H1 (cell line): ENCODE measurements at regions not wholly inside any gene's neighbourhood (a gene's known extent, or its start where the extent isn't known, plus 50 kb on each side); places are given as distances from the start of the nearest gene placed in this dataset.

Experiments
- CTCF ChIA-PET: fragments of 300-600 bp; sonication (Branson Sonifier 250); formaldehyde crosslinking; loops from one replicate; lab custom pipeline; 2021; ENCODE audit not compliant: partially characterized antibody; lab: Charles Lee
- POLR2A ChIA-PET: fragments of 300-600 bp; sonication (Branson Sonifier 250); formaldehyde crosslinking; loops from one replicate; lab custom pipeline; 2021; ENCODE audit warnings: inconsistent platforms; ENCODE audit not compliant: partially characterized antibody; lab: Charles Lee
- DNase-seq, 2 experiments: peaks; one replicate each; pipeline versions ENCODE4 v3.0.0 to v3.0.0-alpha.2; 2010 to 2022; ENCODE audit warnings: low spot score in 2 of 2, low read depth in 1 of 2, mixed read lengths in 1 of 2
- FAIRE-seq: peaks from 2 replicates; lab custom pipeline; 2011; peaks lifted over from hg19 to GRCh38; lab: Jason Lieb, UNC
- H2AFZ ChIP-seq: 2 replicates; pipeline ENCODE4 v1.8.1; 2012; ENCODE audit warnings: low read length, inconsistent platforms
- H2AK5ac ChIP-seq: 2 replicates; pipeline ENCODE4 v1.6.1; 2013; ENCODE audit warnings: low read depth, low read length
- H2BK120ac ChIP-seq: replicated peaks from 2 replicates; pipeline ENCODE3; 2013; ENCODE audit warnings: low read depth, low read length, inconsistent platforms
- H2BK12ac ChIP-seq: 2 replicates; pipeline ENCODE4 v1.6.1; 2013; ENCODE audit warnings: low read depth, low read length
- H2BK15ac ChIP-seq: 2 replicates; pipeline ENCODE4 v1.6.1; 2013; ENCODE audit warnings: low read length
- H2BK20ac ChIP-seq: 2 replicates; pipeline ENCODE4 v1.6.1; 2013; ENCODE audit warnings: low read length
- H2BK5ac ChIP-seq: 2 replicates; pipeline ENCODE4 v1.6.1; 2013; ENCODE audit warnings: low read depth, low read length
- H3K14ac ChIP-seq: 2 replicates; pipeline ENCODE4 v1.6.1; 2013; ENCODE audit warnings: inconsistent platforms; ENCODE audit not compliant: insufficient read length
- H3K18ac ChIP-seq: 2 replicates; pipeline ENCODE4 v1.6.1; 2013; ENCODE audit warnings: low read length; ENCODE audit errors: extremely low read depth
- H3K23ac ChIP-seq: 2 replicates; pipeline ENCODE4 v1.6.1; 2013; ENCODE audit warnings: inconsistent platforms; ENCODE audit not compliant: insufficient read length
- H3K23me2 ChIP-seq: 2 replicates; pipeline ENCODE4 v1.6.1; 2013; ENCODE audit warnings: low read depth, low read length
- H3K27ac ChIP-seq: 2 replicates; pipeline ENCODE4 v1.6.1; 2011; ENCODE audit warnings: low read depth, low read length, inconsistent platforms
- H3K27me3 ChIP-seq, 4 experiments: replicated peaks in 1 of 4; 1 replicate in 1 of 4; 2 replicates in 3 of 4; pipeline versions ENCODE4 v1.6.1 to v1.8.1; 2011 to 2013; ENCODE audit warnings: low read length in 3 of 4, mild to moderate bottlenecking in 3 of 4, inconsistent platforms in 2 of 4, mixed read lengths in 2 of 4, moderate library complexity in 1 of 4; ENCODE audit not compliant: control insufficient read depth in 3 of 4, insufficient read depth in 3 of 4; ENCODE audit errors: extremely low read depth in 1 of 4
- H3K36me3 ChIP-seq, 4 experiments: 2 replicates each; pipeline versions ENCODE4 v1.6.1 to v1.8.1; 2011 to 2013; ENCODE audit warnings: mild to moderate bottlenecking in 4 of 4, low read length in 3 of 4, moderate library complexity in 2 of 4, control low read depth in 1 of 4, inconsistent platforms in 1 of 4; ENCODE audit not compliant: insufficient read depth in 4 of 4, control insufficient read depth in 2 of 4
- H3K4ac ChIP-seq: replicated peaks from 2 replicates; pipeline ENCODE3; 2013; ENCODE audit warnings: low read length, low read depth, mixed read lengths, inconsistent platforms; ENCODE audit not compliant: insufficient read length
- H3K4me1 ChIP-seq, 4 experiments: replicated peaks in 1 of 4; 1 replicate in 1 of 4; 2 replicates in 3 of 4; pipeline versions ENCODE4 v1.6.1 to v1.8.1; 2011 to 2013; ENCODE audit warnings: low read length in 3 of 4, inconsistent platforms in 2 of 4, mixed read lengths in 1 of 4; ENCODE audit not compliant: insufficient read depth in 4 of 4, control insufficient read depth in 3 of 4
- H3K4me2 ChIP-seq, 2 experiments: 2 replicates each; pipeline versions ENCODE4 v1.6.1 to v1.8.1; 2011 to 2013; ENCODE audit warnings: low read depth in 2 of 2, low read length in 2 of 2, control low read depth in 1 of 2, inconsistent platforms in 1 of 2, mild to moderate bottlenecking in 1 of 2; ENCODE audit not compliant: insufficient read depth in 1 of 2
- H3K4me3 ChIP-seq, 4 experiments: fragments of 200-600, 300-600 bp in 1 of 4; sonication (generic), shearing (Covaris generic), sonication (Bioruptor Twin) in 1 of 4; 2 replicates each; pipeline versions ENCODE4 v1.5.1 to v1.8.1; 2011 to 2016; ENCODE audit warnings: low read length in 4 of 4, low read depth in 3 of 4, control low read depth in 2 of 4, inconsistent platforms in 2 of 4, mild to moderate bottlenecking in 2 of 4, mixed read lengths in 1 of 4, moderate library complexity in 1 of 4; ENCODE audit not compliant: insufficient read depth in 2 of 4; ENCODE audit errors: extremely low read depth in 1 of 4
- H3K56ac ChIP-seq: replicated peaks from 2 replicates; pipeline ENCODE3; 2013; ENCODE audit warnings: low read depth, mild to moderate bottlenecking, mixed read lengths, low read length, inconsistent platforms; ENCODE audit not compliant: insufficient read length
- H3K79me1 ChIP-seq: 2 replicates; pipeline ENCODE4 v1.6.1; 2013; ENCODE audit warnings: low read depth, low read length, control low read depth
- H3K79me2 ChIP-seq, 2 experiments: 2 replicates each; pipeline versions ENCODE4 v1.6.1 to v1.8.1; 2012 to 2013; ENCODE audit warnings: low read length in 2 of 2, mild to moderate bottlenecking in 2 of 2, inconsistent platforms in 1 of 2; ENCODE audit not compliant: insufficient read depth in 2 of 2, control insufficient read depth in 1 of 2
- H3K9ac ChIP-seq, 4 experiments: replicated peaks in 1 of 4; 1 replicate in 1 of 4; 2 replicates in 3 of 4; pipeline versions ENCODE4 v1.6.1 to v1.8.1; 2011 to 2013; ENCODE audit warnings: low read depth in 3 of 4, low read length in 3 of 4, control low read depth in 2 of 4, mild to moderate bottlenecking in 2 of 4, moderate library complexity in 2 of 4, inconsistent platforms in 1 of 4; ENCODE audit errors: extremely low read depth in 1 of 4
- H3K9me3 ChIP-seq, 2 experiments: 2 replicates each; pipeline versions ENCODE4 v1.6.1 to v1.8.1; 2012 to 2013; ENCODE audit warnings: mild to moderate bottlenecking in 2 of 2, moderate library complexity in 2 of 2, control low read depth in 1 of 2, inconsistent platforms in 1 of 2, low read depth in 1 of 2, low read length in 1 of 2, mixed read lengths in 1 of 2; ENCODE audit not compliant: insufficient read depth in 2 of 2
- H4K20me1 ChIP-seq, 2 experiments: replicated peaks in 1 of 2; 2 replicates each; pipeline versions ENCODE3 to v1.8.1; 2011 to 2013; ENCODE audit warnings: inconsistent platforms in 2 of 2, low read length in 2 of 2, mild to moderate bottlenecking in 1 of 2; ENCODE audit not compliant: insufficient read depth in 2 of 2, control insufficient read depth in 1 of 2
- H4K5ac ChIP-seq: 2 replicates; pipeline ENCODE4 v1.6.1; 2013; ENCODE audit warnings: low read length, low read depth, mixed read lengths, inconsistent platforms; ENCODE audit not compliant: insufficient read length
- H4K8ac ChIP-seq: 2 replicates; pipeline ENCODE4 v1.8.0; 2013; ENCODE audit warnings: mild to moderate bottlenecking, moderate library complexity, low read length, inconsistent platforms; ENCODE audit not compliant: insufficient read depth; ENCODE audit errors: extremely low read depth
- H4K91ac ChIP-seq: replicated peaks from 2 replicates; pipeline ENCODE3; 2013; ENCODE audit warnings: low read length, mixed read lengths, inconsistent platforms; ENCODE audit not compliant: insufficient read length
- CHD1 ChIP-seq: IDR thresholded peaks from 2 replicates; pipeline ENCODE4 v1.6.1; 2012; ENCODE audit warnings: low read depth, low read length, improper control_type of control experiment
- CHD2 ChIP-seq: IDR thresholded peaks from 2 replicates; pipeline ENCODE4 v1.6.1; 2012; ENCODE audit warnings: low read length, improper control_type of control experiment
- CTCF ChIP-seq, 3 experiments: IDR thresholded peaks; 1 replicate in 2 of 3; 2 replicates in 1 of 3; pipeline versions ENCODE4 v1.5.1 to v1.6.1; 2011; ENCODE audit warnings: low read length in 3 of 3, mild to moderate bottlenecking in 3 of 3, inconsistent platforms in 2 of 3, low read depth in 1 of 3, moderate library complexity in 1 of 3; ENCODE audit not compliant: insufficient read depth in 1 of 3; ENCODE audit errors: control extremely low read depth in 1 of 3
- E2F6 ChIP-seq: IDR thresholded peaks from 2 replicates; pipeline ENCODE4 v1.6.1; 2012; ENCODE audit warnings: inconsistent platforms
- FOSL1 ChIP-seq: IDR thresholded peaks from 2 replicates; pipeline ENCODE4 v1.6.1; 2011; ENCODE audit warnings: mild to moderate bottlenecking, low read depth, low read length, moderate library complexity; ENCODE audit not compliant: insufficient read depth
- HDAC2 ChIP-seq, 2 experiments: fragments of 300-600 bp in 1 of 2; sonication (generic) in 1 of 2; IDR thresholded peaks; 2 replicates each; pipeline ENCODE4 v1.6.1; 2011 to 2012; ENCODE audit warnings: low read depth in 2 of 2, low read length in 2 of 2, mild to moderate bottlenecking in 2 of 2, moderate library complexity in 2 of 2, borderline replicate concordance in 1 of 2, inconsistent platforms in 1 of 2
- JUND ChIP-seq: IDR thresholded peaks from 2 replicates; pipeline ENCODE4 v1.6.1; 2011; ENCODE audit warnings: mild to moderate bottlenecking, improper control_type of control experiment, low read length
- KDM1A ChIP-seq: fragments of 200-600, 300-600 bp; sonication (generic); IDR thresholded peaks from 2 replicates; pipeline ENCODE4 v1.7.1; 2016; ENCODE audit warnings: mild to moderate bottlenecking, low read length, borderline replicate concordance
- MAX ChIP-seq: IDR thresholded peaks from 2 replicates; pipeline ENCODE4 v1.6.1; 2012; ENCODE audit warnings: inconsistent platforms
- POU5F1 ChIP-seq: IDR thresholded peaks from 2 replicates; pipeline ENCODE4 v1.6.1; 2011; ENCODE audit warnings: low read depth, mild to moderate bottlenecking, low read length, moderate library complexity
- RFX5 ChIP-seq: IDR thresholded peaks from 2 replicates; pipeline ENCODE4 v1.6.1; 2011; ENCODE audit warnings: low read depth, low read length, improper control_type of control experiment, borderline replicate concordance
- WGBS, 2 experiments: shearing (Covaris generic) in 1 of 2; methylation state at CpG; one replicate each; pipeline versions ENCODE4 v1.1.6 to v1.1.7; 2013 to 2015; ENCODE audit warnings: low lambda C conversion rate in 2 of 2, mixed read lengths in 2 of 2, inconsistent platforms in 1 of 2, low coverage in 1 of 2, missing lambda C conversion rate in 1 of 2; ENCODE audit not compliant: insufficient replicate concordance in 2 of 2, insufficient coverage in 1 of 2, insufficient read length in 1 of 2; ENCODE audit errors: extremely low coverage in 1 of 2, missing lambda C conversion rate in 1 of 2; 5-methylcytosine and 5-hydroxymethylcytosine counted together

GRCh38 chr16:26762594-26762993 lies 304.1 kb upstream of the C16orf82 start:
- H3K4me3 ChIP-seq = no peak overlapping the region
- H3K18ac ChIP-seq = no peak overlapping the region
- no peak overlapping the region for H3K9ac ChIP-seq
- DNase-seq (no peak), FAIRE-seq (no peak)
- H4K5ac ChIP-seq = no peak overlapping the region
- no peak overlapping the region for H3K27ac ChIP-seq
- no peaks in the 10 kb centered on the region for H3K27me3 ChIP-seq
- no peak overlapping the region for H3K56ac ChIP-seq
- H2AK5ac ChIP-seq = no peak overlapping the region
- H4K8ac ChIP-seq = no peak overlapping the region
- no peak overlapping the region for H3K14ac ChIP-seq
- WGBS, 2 experiments = 91% methylated on average over 8 of the region's 8 CpGs; no CpG with 5 or more reads in 1 of the 2 experiments
- ChIA-PET POLR2A (no interaction called here), CTCF (interaction anchor here (0.6 to 3.2 kb wide), 4 partner anchors 9 to 253 kb away, joined by 3 to 20 read pairs (median 3); no protein-coding TSS in a partner anchor)
- no peaks in the 10 kb centered on the region for H3K4me1 ChIP-seq
- H3K79me1 ChIP-seq = no peaks in the 10 kb centered on the region
- no peak overlapping the region for H3K4me2 ChIP-seq
- H3K79me2 ChIP-seq = no peaks in the 10 kb centered on the region
- no peak overlapping the region for H2BK5ac ChIP-seq
- peaks cover 0 to 3% of the 10 kb centered on the region in 2 experiments; a peak in 1 of 4 replicates for H3K9me3 ChIP-seq
- no peak overlapping the region for H2AFZ ChIP-seq
- no peak overlapping the region for H2BK120ac ChIP-seq
- no peak overlapping the region for H4K91ac ChIP-seq
- no peak overlapping the region for H2BK12ac ChIP-seq
- H3K23me2 ChIP-seq = no peaks in the 10 kb centered on the region
- H3K23ac ChIP-seq = no peak overlapping the region
- H3K36me3 ChIP-seq = no peaks in the 10 kb centered on the region
- no peaks in the 10 kb centered on the region for H4K20me1 ChIP-seq
- no peak overlapping the region for H2BK20ac ChIP-seq
- no peak overlapping the region for H3K4ac ChIP-seq
- H2BK15ac ChIP-seq = no peak overlapping the region
- TF ChIP-seq POU5F1 (no peak), KDM1A (no peak), CHD1 (no peak), CHD2 (no peak), JUND (no peak), HDAC2 (IDR thresholded peaks at IDR 0.05; ENCODE audit: borderline replicate concordance in 1 of 2, low read depth in 2 of 2, low read length in 2 of 2) (no peak), MAX (no peak), E2F6 (no peak), CTCF (IDR thresholded peaks at IDR 0.05; ENCODE audit: control extremely low read depth in 1 of 3, insufficient read depth in 1 of 3, low read depth in 1 of 3, low read length in 3 of 3) (no peak), FOSL1 (no peak), RFX5 (no peak)
